Adrenal gland (tissue), 5 donors: ENCODE measurements at regions not wholly inside any gene's neighbourhood (a gene's known extent, or its start where the extent isn't known, plus 50 kb on each side); places are given as distances from the start of the nearest gene placed in this dataset.

Experiments used
- POLR2A ChIP-seq, 2 donors: fragments of 450-650 bp; IDR thresholded peaks; one replicate each; pipeline ENCODE4 v1.6.1; 2017; ENCODE audit warnings: antibody characterized with exemption in 2 of 2, mild to moderate bottlenecking in 2 of 2, moderate library complexity in 1 of 2
- TF ChIP-seq, protein P1 (sequence below), 6 experiments: fragments of 450-650 bp in 4 of 6; fragments of 200-600 bp in 2 of 6; sonication (generic) in 1 of 6; IDR thresholded peaks; 1 replicate in 5 of 6; 2 replicates in 1 of 6; pipeline versions ENCODE4 v1.5.1 to v1.8.0; 2016 to 2021; ENCODE audit warnings: antibody characterized with exemption in 6 of 6, mild to moderate bottlenecking in 2 of 6, moderate library complexity in 1 of 6
- donor health status: DM: no; HTN: no; CAD: no.

- TF ChIP-seq, protein P1, sequence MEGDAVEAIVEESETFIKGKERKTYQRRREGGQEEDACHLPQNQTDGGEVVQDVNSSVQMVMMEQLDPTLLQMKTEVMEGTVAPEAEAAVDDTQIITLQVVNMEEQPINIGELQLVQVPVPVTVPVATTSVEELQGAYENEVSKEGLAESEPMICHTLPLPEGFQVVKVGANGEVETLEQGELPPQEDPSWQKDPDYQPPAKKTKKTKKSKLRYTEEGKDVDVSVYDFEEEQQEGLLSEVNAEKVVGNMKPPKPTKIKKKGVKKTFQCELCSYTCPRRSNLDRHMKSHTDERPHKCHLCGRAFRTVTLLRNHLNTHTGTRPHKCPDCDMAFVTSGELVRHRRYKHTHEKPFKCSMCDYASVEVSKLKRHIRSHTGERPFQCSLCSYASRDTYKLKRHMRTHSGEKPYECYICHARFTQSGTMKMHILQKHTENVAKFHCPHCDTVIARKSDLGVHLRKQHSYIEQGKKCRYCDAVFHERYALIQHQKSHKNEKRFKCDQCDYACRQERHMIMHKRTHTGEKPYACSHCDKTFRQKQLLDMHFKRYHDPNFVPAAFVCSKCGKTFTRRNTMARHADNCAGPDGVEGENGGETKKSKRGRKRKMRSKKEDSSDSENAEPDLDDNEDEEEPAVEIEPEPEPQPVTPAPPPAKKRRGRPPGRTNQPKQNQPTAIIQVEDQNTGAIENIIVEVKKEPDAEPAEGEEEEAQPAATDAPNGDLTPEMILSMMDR (IDR thresholded peaks at IDR 0.05): no peak
- TF ChIP-seq POLR2A (IDR thresholded peaks at IDR 0.05): no peak
Observed at GRCh38 chr12:46082490-46083200, 92.3 kb upstream of the SCAF11 start.
